GM12873 (cell line): ENCODE measurements at regions not wholly inside any gene's neighbourhood (a gene's known extent, or its start where the extent isn't known, plus 50 kb on each side); places are given as distances from the start of the nearest gene placed in this dataset.

ENCODE experiments used
- TF ChIP-seq, protein P1 (sequence below): IDR thresholded peaks from 2 replicates; pipeline ENCODE4 v1.5.1; 2012; ENCODE audit warnings: low read depth, mild to moderate bottlenecking, moderate library complexity, low read length, control low read depth; ENCODE audit not compliant: insufficient read depth; ENCODE audit errors: missing control alignments

- TF ChIP-seq, protein P1, sequence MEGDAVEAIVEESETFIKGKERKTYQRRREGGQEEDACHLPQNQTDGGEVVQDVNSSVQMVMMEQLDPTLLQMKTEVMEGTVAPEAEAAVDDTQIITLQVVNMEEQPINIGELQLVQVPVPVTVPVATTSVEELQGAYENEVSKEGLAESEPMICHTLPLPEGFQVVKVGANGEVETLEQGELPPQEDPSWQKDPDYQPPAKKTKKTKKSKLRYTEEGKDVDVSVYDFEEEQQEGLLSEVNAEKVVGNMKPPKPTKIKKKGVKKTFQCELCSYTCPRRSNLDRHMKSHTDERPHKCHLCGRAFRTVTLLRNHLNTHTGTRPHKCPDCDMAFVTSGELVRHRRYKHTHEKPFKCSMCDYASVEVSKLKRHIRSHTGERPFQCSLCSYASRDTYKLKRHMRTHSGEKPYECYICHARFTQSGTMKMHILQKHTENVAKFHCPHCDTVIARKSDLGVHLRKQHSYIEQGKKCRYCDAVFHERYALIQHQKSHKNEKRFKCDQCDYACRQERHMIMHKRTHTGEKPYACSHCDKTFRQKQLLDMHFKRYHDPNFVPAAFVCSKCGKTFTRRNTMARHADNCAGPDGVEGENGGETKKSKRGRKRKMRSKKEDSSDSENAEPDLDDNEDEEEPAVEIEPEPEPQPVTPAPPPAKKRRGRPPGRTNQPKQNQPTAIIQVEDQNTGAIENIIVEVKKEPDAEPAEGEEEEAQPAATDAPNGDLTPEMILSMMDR, result no peak
Observed at GRCh38 chr13:76622315-76623040, 263.7 kb downstream of the KCTD12 start.

DNA sequence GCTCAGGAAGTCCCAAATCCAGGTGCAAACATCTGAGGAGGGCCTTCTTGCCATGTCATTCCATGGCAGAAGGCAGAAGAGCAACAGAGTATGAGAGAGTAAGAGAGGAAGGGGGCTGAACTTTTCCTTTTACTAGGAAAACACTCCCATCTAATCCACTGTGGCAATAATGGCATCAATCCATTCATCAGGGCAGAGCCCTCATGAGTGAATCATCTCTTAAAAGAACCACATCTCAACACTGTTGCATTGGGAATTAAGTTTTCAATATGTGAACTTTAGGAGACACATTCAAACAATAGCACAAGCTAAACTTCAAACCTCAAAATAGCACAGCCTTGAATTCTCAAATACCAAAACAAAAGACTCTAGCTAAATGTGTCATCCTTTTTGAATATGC, 264.5 kb downstream of the KCTD12 start:
- TF ChIP-seq, protein P1, result no peak

DNA sequence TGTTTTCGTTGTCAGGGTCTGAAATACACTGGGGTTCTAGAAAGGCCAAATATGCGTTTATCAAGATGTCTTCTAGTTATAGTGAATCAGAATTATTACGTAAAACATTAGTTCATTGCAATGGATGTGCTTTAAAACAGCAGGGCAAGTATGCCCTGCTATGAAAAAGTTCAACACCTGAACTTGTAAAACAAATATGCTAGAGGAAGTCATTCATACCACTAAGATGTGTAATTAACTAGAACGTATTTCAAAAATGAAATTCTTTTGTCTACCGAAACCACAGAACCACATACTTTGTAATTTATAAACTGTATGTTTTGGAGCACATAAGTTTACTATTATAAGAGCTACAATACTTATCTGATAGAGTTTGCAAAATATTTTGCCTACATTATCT, 266.2 kb downstream of the KCTD12 start:
- TF ChIP-seq, protein P1, result no peak

DNA sequence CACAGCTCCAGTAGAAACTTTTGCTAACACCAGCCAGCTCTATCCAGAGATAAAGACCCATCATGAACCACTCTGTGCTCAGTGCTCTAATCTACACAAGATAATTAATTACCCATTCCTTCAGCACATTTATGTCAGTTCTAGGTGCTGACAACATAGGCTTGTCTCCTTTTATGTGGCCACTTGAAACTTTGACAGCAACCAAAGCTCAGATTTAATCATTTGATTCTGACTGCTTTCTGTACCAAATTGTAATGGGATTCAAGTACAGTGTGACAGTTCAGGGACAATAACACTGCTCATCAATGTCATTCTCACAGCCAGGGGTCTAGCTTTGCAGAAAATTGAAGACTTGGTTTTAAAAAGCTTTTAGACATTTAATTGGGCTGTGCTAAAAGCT, 266.6 kb downstream of the KCTD12 start:
- TF ChIP-seq, protein P1, result no peak

DNA sequence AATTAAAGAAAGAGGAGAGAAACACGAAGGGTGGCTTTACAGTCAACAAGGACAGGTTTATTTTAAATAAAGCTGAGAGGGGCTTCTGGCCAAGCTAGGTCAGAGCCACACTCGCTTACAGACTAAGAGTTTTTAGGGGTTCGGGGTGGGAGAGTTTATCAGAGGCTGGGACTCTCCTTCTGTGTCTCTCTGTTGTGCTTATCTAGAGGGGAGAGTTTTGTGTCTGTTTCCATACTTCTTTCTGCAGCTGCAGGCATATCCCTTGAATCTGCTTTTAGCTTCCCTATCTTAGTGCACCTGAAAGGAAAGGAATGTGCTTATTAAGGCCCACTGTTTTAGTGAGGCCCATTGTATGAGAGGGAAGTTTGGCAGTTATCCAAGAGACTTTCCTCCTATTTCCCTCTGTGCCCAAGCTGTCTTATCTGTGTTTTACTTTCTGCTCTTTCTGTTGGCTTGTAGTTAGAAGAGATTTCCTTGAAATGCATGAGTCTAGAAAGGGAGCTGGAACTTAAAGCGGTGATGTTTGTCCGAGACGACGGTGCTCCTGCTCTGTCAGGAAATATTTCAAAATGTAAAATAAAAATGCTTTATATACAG, 275.3 kb downstream of the KCTD12 start:
- TF ChIP-seq, protein P1, result no peak

GRCh38 chr13:76609643-76610042, 276.6 kb downstream of the KCTD12 start:
- TF ChIP-seq, protein P1, result no peak

DNA sequence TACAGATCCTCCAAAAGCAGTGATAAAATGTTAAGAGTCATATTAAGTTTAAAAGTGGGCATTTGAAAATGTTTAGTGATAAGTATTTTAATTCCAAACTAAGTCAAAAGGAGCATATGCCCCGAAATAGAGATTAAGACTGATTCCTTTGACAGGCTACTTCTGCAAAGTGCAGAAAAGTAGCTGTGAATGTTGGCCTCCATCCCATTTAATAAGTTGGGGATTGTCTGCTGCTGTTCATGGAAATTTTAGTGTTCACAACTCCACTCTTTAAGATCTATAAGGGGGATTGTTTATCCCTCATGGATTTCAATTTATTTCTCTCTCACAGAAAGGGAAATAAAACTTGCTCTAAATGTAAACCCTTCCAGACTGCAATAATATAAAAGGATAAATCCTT, 278.3 kb downstream of the KCTD12 start:
- TF ChIP-seq, protein P1, result no peak
